AG08395 (cell line): ENCODE measurements at regions not wholly inside any gene's neighbourhood (a gene's known extent, or its start where the extent isn't known, plus 50 kb on each side); places are given as distances from the start of the nearest gene placed in this dataset.
"Not testable (repeated sequence)": the region's sequence is repeated elsewhere in the genome, so short reads cannot be mapped to it uniquely, and the experiment has no call there.

Experiments
- DNase-seq: peaks from one replicate; pipeline ENCODE4 v3.0.0; 2012; ENCODE audit warnings: mixed read lengths, low spot score

- DNase-seq = no peak
Measured at GRCh38 chr3:160047876-160048275, 59.2 kb downstream of the IL12A start.

- DNase-seq = no peak
Measured at GRCh38 chr3:160049038-160049437, 60.4 kb downstream of the IL12A start.

GRCh38 chr3:160049565-160049964, 60.9 kb downstream of the IL12A start:
- no peak for DNase-seq

- DNase-seq = no peak
Measured at GRCh38 chr3:160049988-160050387, 61.4 kb downstream of the IL12A start.

- DNase-seq = no peak
Measured at GRCh38 chr3:160052385-160053047, 63.9 kb downstream of the IL12A start.

GRCh38 chr3:160053048-160053391, 64.4 kb downstream of the IL12A start:
- DNase-seq = no peak

GRCh38 chr3:160054862-160055261, 66.2 kb downstream of the IL12A start:
- not testable (repeated sequence) for DNase-seq

- no peak for DNase-seq
Measured at GRCh38 chr3:160055659-160056058, 67.0 kb downstream of the IL12A start.

- DNase-seq = no peak
Measured at GRCh38 chr3:160057331-160057730, 68.7 kb downstream of the IL12A start.

GRCh38 chr3:160060409-160061027, 71.9 kb downstream of the IL12A start:
- DNase-seq = no peak

GRCh38 chr3:160061525-160061924, 72.9 kb downstream of the IL12A start:
- no peak for DNase-seq

- DNase-seq = no peak
Measured at GRCh38 chr3:160065282-160065681, 76.6 kb downstream of the IL12A start.

GRCh38 chr3:160065786-160066185, 77.2 kb downstream of the IL12A start:
- DNase-seq = no peak

GRCh38 chr3:160069986-160070385, 81.4 kb downstream of the IL12A start:
- DNase-seq = no peak

GRCh38 chr3:160076519-160076918, 87.9 kb downstream of the IL12A start:
- DNase-seq = no peak

GRCh38 chr3:160078533-160078932, 89.9 kb downstream of the IL12A start:
- no peak for DNase-seq

GRCh38 chr3:160081958-160082533, 93.4 kb downstream of the IL12A start:
- DNase-seq = no peak

- no peak for DNase-seq
Measured at GRCh38 chr3:160084998-160085397, 96.4 kb downstream of the IL12A start.

GRCh38 chr3:160088492-160089137, 100.0 kb downstream of the IL12A start:
- DNase-seq = no peak

- no peak for DNase-seq
Measured at GRCh38 chr3:160090653-160091052, 102.0 kb downstream of the IL12A start.

- DNase-seq = no peak
Measured at GRCh38 chr3:160091441-160091840, 102.8 kb downstream of the IL12A start.

- DNase-seq = no peak
Measured at GRCh38 chr3:160092760-160093159, 104.1 kb downstream of the IL12A start.

GRCh38 chr3:160094562-160094961, 105.9 kb downstream of the IL12A start:
- DNase-seq = no peak
